Osteocyte (in vitro differentiated cells): ENCODE measurements at regions not wholly inside any gene's neighbourhood (a gene's known extent, or its start where the extent isn't known, plus 50 kb on each side); places are given as distances from the start of the nearest gene placed in this dataset.
A peak's percentile ranks its signal among the peaks of the same experiment; 100 is the strongest.

ENCODE experiments used
- DNase-seq: peaks from one replicate; pipeline ENCODE4 v3.0.0; 2021; ENCODE audit warnings: mixed read lengths; ENCODE audit not compliant: unreplicated experiment; ENCODE audit errors: extremely low spot score
- H3K27ac Mint-ChIP-seq: one replicate; pipeline ENCODE4 v1.8.0; 2021; ENCODE audit warnings: mild to moderate bottlenecking, mixed read lengths; ENCODE audit not compliant: unreplicated experiment
- H3K27me3 Mint-ChIP-seq: one replicate; pipeline ENCODE4 v1.8.0; 2021; ENCODE audit warnings: mixed read lengths; ENCODE audit not compliant: unreplicated experiment
- H3K36me3 Mint-ChIP-seq: one replicate; pipeline ENCODE4 v1.8.0; 2021; ENCODE audit warnings: mixed read lengths; ENCODE audit not compliant: unreplicated experiment
- H3K4me1 Mint-ChIP-seq: one replicate; pipeline ENCODE4 v1.8.0; 2021; ENCODE audit warnings: mixed read lengths; ENCODE audit not compliant: unreplicated experiment
- H3K4me3 Mint-ChIP-seq: one replicate; pipeline ENCODE4 v1.8.0; 2021; ENCODE audit warnings: mild to moderate bottlenecking, moderate library complexity, mixed read lengths; ENCODE audit not compliant: unreplicated experiment
- H3K9me3 Mint-ChIP-seq: one replicate; pipeline ENCODE4 v1.8.0; 2021; ENCODE audit warnings: mixed read lengths; ENCODE audit not compliant: unreplicated experiment
- CTCF ChIP-seq: fragments of 200-600 bp; sonication (generic); IDR thresholded peaks from 2 replicates; pipeline ENCODE4 v1.5.0; 2021; ENCODE audit warnings: antibody characterized with exemption, mild to moderate bottlenecking, moderate library complexity

GRCh38 chr2:10498525-10499274, 50.6 kb upstream of the ODC1 start:
- H3K4me1 Mint-ChIP-seq: peaks cover 3% of the 10 kb centered on the region
- DNase-seq: peak; percentile 69
- TF ChIP-seq CTCF: no peak
- H3K27me3 Mint-ChIP-seq: peaks cover 29% of the 10 kb centered on the region
- no peaks in the 10 kb centered on the region for H3K36me3 Mint-ChIP-seq
- no peaks in the 10 kb centered on the region for H3K9me3 Mint-ChIP-seq
- no peak overlapping the region for H3K4me3 Mint-ChIP-seq
- no peak overlapping the region for H3K27ac Mint-ChIP-seq
